GM19240 (cell line): ENCODE measurements at regions not wholly inside any gene's neighbourhood (a gene's known extent, or its start where the extent isn't known, plus 50 kb on each side); places are given as distances from the start of the nearest gene placed in this dataset.

ENCODE experiments used
- DNase-seq: peaks from one replicate; pipeline ENCODE4 v3.0.0; 2011; ENCODE audit warnings: low spot score; ENCODE audit not compliant: insufficient read length

DNA sequence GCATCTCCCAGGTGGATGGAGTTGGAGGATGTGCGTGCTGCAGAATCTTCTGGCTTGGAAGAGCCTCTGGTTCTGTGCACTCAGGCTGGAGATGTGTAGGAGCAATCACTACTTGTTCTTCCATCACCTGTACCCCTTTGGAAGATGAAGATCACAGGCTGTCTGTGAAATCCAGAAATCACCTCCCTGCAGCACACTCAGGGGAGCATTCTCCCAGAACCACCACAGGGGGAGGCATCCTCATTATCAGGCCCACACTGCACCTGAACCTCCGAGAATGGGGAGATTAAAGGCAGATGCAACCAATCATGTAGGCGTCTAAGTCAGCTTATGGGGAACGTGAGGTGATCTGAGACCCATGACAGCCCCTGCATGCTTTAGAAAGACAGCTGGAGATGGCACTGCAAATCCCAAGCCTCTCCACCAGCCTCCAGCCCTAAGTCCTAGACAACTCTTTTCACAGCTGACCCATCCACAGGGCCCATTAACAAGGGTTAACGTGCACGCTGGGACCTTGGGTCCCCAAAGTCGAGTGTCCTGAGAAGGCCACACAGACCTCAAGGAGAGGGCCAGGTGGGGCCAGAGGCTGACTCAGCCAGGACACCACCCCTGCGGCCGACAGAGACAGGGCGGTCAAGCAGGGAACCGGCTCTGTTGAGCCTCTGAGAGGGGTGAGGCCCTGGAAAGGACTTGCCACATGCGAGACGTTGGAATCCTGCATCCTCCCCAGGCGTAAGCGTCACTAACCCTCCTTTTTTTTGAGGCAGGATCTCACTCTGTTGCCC lies 314.9 kb downstream of the EIPR1 start:
- no peak for DNase-seq

DNA sequence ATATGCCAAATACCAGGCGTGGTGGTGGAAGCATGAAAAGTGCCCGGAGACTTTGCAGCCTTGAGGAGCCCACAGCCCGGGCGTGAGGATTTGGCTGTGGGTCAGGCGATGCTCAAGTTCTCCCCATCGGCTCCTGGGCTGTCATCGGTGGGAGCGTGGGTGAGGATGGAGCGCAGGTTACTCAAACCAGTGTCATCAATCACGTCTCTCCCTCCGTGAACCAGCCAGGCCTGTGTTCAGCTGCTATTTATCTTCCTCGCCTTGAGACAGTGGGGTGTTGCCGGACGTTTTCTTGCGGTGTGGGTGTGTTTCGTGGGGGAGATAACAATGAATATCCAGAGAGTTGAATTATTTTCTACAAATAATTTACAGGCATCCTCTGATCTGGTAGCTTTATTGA lies 317.6 kb downstream of the EIPR1 start:
- no peak for DNase-seq

DNA sequence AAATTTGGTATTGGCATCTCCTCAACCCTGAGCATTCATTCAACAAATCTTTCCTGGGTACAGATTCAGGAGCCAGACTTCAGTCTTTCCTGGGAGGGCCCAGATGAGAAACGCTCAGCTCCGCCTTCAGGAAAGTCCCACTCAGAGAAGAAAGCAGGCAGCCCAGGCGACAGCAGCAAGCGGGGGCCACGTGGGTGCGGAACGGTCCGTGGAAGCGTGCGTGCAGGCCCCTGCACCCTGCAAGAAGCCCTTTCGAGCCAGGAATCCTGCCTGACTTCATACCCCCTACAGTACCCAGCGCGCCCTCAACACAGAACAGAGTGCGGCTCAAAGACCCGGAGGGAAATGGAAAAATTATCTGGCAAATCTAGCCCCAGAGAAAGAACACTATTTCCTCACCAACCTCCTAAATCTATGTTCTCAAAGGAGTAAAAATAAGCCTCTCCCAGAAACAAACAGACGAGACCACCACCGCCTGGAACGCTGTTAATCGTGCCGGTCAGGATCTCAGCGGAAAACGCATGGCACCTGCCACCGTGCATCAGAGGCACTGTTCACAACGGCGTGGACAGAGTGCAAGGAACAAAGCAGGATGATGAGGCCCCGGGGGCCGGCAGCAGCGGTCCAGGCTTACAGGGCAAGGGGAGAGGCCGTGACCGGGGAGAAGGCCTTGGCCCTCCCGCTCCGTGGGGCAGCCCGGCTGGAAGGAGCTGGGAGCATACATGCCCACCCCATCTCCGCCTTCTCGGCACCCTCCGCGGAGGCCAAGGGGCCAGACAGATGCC lies 318.3 kb downstream of the EIPR1 start:
- no peak for DNase-seq

DNA sequence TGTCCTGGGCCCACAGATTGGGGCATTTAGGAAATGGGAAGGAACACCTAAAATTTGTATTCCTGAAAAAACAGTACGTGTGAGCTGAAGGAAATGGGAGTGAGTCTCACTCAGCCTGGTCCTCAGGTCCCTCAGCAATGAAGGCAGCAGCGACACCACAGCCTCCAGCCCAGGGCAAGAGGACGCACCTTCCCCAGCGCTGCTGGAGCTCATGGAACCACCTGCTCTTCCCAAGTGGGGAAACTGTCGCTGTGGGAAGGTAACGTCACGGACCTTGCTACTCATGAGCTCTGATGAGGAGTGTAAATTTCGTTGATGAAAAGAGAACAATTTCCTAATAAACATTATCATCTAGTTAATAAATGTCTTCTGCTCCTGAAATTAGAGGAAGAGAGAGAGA lies 323.6 kb downstream of the EIPR1 start:
- no peak for DNase-seq

DNA sequence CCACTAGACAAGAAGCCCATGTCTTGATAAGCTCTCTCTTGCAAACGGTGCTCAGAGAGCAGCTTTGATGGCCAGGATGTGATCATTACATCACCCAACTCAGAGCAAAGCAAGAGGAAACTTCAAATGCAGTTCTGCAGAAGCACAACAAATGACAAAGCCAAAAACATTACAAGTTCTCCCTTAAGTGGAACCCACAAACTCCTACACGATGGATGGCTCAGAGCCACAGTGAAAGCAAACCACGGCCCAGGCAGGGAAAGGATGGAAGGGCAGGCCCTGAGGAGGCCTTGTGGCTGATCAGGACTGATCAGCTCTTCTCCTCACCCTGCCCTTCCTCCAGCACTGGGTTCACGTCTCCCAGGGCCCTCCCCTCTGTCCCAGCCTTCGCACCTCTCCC lies 326.4 kb downstream of the EIPR1 start:
- DNase-seq = no peak

DNA sequence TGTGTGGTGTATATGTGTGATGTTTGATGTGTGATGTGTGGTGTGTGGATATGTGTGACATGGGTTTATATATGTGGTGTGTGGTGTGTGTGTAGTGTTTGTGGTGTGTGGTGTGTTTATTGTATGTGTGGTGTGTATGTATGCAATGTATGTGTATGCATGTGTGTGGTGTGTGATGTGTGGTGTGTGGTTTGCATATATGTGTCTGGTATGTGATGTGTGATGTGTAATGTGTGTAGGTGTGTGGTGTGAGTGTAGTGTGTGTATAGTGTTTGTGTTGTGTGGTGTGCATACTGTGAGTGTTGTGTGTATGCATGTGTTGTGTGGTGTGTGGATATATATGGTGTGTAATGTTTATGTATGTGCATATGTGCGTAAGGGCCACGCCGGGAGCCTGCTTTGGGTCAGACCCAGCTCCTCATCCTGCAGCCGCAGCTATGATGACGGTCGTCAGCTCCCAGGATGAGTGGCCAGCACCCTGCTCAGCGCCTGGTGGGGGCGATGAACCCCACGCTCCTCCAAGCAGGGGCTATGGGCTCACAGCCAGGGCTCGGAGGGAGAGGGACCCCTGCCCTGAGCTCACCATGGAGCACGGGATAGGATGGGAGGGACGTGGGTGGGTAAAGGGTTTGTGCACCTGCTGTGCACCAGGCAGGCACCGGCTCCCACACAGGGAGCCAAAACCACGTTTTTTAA lies 331.3 kb downstream of the EIPR1 start:
- DNase-seq = no peak

DNA sequence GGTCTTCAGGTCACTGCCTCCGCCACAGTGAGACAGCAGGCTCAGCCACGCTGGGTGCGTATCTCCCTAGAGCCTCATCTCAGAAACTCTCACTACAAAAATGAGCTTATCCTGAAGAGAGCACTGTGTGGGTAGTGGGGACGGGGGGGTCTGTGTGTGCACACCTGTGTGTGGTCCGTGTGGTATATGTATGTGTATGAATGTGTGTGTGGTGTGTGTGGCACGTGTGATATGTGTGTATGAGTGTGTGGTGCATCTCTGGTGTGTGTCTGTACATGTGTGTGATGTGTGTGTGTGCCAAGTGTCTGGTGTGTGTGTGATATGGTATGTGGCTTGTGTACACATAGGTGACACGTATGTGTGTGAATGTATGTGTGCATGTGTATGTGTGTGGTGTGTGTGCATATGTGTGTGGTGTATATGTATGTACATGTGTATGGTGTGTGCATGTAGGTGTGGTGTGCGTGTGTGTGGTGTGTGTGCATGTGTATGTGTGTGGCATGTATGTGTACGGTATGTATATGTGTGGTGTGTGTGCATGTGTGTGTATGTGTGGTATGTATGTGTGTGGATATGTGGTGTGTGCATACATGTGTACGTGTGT lies 332.2 kb downstream of the EIPR1 start:
- no peak for DNase-seq

DNA sequence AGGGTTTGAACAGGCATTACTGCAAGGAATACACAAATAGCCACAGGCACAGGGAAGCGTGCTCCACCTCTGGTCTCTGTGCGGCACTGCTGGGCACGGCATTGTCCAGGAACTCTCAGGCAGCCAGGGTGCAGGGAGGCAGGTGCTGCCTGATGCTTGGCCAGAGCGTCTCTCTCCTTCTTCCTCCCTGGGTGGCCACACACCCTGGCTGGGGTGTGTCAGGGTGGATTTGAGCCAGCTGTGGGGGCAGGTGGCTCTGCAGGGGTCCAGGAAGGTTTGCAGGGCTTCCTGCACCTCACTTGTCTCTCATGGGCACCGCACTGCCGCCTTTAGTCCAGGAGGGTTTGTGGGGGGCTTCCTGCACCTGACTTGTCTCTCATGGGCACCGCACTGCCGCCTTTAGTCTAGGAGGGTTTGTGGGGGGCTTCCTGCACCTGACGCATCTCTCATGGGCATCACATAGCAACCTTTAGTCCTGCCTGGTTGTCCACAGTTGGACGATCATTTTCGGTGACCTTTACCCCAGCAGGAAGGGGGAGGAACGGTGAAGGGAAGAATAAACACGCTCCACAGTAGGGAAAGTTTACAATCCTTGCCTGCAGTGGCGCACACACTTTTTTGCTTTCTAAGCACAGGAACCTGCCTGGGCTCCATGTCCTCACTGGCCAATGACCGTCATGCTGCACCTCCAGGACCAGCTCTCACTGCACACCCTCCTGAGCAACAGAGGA lies 332.9 kb downstream of the EIPR1 start:
- DNase-seq = no peak

DNA sequence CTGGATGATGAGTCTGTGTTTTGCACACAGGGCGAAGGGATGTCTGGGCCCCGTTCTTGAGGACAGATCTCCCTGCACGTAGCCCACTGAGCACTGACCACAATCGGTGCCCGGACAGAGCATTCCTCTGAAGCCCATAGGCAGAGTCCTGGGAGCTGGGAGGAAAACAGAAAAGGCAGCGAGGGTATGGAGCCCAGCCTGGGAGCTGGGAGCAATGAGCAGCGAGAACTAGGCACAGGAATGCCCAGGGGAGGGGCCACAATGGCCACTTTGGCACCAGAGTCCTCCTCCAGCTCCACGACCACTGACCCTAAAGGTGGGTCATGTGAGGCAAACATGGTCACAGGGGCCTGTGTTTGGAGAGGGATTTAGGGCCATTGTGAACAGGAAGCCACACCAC lies 333.9 kb downstream of the EIPR1 start:
- no peak for DNase-seq

DNA sequence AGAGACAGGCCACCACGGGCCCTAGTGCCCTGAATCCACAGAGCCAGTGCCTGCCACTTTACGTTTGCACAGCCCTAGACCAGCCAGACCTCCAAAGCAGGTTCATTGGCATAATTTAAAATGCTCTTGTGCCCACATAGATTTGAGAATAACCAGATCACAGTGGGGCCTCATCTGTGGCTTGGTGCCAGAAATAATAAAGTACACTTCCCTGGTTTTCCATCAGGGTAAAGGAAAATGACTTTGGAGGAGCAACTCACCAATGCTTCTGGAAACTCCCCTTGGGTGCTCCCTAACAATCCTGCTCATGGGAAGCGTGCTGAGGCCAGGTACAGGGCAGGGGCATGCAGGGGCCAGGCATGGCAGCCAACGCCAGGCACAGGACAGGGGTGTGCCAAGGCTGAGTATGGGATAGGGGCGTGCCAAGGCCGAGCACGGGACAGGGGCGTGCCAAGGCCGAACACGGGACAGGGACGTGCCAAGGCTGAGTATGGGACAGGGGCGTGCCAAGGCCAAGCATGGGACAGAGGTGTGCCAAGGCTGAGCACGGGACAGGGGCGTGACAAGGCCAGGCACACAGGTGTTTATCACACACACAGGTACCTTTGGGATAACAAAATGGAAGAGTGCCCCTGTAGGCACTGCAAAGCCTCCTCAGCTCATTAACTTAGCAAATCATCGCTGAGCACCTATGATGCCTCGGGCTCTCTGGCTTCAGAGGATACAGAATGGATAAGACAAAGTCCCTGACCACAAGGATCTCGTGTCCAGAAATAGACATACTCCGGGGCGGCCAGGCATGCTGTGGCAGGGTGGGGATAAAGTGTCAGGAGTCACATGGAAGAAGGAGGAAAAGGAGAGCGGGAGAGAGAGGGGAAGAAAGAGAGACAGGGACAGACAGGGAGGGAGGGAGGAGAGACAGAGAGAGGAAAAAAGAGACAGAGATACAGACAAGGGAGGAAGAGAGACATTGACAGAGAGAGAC lies 334.7 kb downstream of the EIPR1 start:
- no peak for DNase-seq

DNA sequence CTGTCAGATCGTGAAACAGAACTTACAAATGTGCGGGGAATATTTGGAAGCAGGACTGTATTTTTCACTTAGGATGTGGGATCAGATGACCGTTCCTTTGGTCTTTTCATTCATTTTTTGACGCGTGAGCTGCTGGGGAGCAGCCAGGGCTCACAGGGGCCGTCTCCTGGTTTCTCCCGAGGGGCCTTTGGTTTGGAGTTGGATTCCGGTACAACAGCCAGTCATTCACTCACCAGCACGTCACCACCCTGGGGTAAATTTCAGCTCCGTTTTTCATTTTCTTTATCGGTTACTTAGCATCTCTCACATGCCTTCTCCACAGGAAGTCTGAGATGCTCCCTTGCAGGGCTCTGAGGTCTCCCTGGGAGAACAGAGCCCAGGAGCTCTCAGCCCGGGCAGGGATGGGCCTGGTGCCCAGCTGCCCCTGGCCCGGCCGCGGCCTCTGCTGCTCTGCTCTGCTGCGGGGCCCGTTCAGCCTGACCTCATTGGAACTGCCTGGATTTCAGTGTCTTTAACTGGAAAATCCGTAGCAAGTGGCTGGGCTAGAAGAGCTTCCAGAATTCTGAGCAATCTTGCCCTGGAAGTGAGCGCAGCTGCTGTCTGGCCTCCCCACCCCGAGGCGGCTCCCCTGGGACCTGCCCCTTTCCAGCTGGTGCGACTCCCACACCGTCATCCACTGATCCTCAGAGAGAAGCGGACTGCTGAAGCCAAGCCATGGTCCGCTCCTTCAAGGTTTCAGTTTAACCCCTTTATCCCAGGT lies 335.6 kb downstream of the EIPR1 start:
- no peak for DNase-seq

DNA sequence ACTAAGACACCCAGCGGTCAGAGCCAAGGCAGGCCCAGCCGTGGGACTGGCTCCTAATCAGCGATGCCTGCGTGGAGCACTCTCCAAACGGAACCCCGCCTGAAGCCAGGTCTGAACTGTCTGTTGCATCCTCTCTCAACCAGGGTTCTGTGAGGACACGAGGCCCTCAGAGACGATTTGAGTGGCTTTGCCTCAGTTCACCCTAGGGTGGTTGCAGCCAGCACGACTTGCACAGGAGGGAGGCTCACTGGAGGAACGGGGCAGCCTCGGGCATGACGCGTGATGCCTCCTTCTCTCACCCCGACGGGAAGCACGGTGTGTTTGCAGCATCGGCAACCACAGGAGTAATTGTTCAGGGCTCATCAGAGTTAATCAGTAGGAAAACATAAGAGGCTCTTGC lies 336.4 kb downstream of the EIPR1 start:
- DNase-seq = no peak

DNA sequence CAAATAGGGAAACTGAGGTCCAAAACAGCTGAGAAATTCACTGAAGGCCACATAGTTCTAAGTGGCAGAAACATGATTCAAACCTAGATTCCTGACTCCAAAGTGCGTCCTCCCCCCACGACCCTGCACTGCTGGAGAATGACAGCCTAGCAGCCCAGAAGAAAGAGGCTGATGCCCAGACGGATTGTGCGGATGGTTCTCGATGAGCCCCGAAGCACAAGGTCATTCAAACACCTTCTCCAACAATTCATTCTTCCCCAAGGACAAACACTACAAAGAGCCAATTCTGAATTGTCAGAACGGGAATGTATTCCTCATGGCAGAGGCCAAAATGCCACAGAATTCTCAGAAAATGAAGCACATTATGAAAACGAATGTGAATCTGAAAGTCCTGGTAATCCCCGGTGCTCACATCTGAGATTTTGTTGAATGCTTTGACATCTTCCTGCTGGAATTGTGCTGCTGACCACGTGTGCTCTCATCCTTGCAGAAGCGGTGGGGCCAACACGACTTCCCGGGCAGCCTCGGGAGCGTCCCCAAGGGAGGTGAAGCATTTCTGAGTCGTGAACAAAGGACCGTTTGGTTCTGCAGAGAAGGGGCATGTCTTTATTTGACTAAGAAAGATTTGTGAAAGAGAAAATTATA lies 337.0 kb downstream of the EIPR1 start:
- no peak for DNase-seq

DNA sequence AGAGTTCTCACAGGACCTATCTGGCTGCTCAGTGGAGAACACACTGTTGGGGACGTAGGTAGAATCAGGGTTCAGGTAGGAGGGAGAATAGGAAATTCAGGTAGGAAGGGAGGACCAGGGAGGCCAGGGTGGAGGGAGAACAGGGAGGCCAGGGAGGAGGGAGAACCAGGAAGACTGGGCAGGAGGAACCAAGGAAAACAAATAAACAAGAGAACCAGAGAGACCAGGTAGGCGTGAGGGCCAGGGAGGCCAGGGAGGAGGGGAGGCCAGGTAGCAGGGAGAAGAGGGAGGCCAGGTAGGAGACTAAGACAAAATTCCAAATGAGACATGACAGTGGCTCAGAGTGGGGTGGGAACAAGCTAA lies 337.6 kb downstream of the EIPR1 start:
- no peak for DNase-seq

DNA sequence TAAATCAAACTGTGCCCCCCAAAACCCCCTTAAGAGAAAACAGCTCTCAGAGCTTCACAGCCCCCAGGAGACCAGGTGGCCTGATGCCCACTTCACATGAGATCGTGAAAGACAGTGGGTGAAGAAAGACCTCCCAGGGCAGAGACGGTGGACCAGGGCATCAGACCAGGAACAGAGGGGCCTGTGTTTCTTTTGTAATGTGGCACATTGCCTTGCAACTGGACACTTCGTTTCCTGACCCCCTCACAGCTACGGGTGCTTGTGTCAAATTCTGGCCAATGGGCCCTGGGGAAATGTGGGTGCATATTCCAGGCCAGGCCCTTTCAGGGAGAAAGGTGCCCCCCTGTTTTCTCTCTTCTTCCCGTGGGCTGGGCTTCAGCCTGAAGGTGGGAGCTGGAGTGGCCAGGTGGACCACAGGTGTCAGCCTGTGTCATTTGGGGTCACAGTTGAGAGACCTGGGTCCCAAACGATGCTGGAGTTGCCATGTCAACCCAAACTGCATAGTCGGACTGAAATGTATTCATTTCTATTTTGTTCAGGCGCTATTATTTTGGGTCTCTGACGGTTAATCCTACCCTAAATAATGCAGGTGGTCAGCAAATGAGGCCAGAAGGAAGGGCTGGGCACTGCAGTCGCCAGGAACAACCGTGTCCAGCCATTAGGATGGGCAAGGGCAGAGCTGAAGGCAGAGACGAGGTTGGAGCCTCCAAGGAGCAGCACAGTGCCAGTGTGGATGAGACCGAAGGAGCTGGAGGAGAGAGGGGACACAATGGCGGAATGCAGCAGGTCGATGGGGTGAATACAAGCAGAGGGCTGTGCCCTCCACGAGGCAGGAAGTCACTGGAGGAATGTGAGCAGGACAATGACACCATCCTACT lies 338.2 kb downstream of the EIPR1 start:
- no peak for DNase-seq

DNA sequence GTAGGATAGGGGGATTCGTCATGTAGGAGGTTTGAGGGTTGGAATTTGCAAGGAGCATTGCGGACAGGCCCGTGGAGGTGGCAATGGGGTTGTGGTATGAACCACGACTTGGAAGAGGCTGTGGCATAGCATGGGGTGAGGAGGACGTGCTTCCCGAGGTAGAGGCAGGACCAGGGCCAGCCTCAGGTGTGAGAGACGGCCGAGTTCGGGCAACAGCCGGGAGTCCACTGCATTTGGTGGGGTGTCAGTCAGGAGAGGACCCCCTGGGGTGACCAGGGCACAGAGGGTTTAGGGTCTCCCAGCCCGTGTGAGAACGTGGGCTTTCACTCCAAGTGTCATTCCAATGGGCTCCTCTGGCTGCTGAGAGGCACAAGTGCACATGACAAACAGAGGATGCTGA lies 339.0 kb downstream of the EIPR1 start:
- DNase-seq = no peak

DNA sequence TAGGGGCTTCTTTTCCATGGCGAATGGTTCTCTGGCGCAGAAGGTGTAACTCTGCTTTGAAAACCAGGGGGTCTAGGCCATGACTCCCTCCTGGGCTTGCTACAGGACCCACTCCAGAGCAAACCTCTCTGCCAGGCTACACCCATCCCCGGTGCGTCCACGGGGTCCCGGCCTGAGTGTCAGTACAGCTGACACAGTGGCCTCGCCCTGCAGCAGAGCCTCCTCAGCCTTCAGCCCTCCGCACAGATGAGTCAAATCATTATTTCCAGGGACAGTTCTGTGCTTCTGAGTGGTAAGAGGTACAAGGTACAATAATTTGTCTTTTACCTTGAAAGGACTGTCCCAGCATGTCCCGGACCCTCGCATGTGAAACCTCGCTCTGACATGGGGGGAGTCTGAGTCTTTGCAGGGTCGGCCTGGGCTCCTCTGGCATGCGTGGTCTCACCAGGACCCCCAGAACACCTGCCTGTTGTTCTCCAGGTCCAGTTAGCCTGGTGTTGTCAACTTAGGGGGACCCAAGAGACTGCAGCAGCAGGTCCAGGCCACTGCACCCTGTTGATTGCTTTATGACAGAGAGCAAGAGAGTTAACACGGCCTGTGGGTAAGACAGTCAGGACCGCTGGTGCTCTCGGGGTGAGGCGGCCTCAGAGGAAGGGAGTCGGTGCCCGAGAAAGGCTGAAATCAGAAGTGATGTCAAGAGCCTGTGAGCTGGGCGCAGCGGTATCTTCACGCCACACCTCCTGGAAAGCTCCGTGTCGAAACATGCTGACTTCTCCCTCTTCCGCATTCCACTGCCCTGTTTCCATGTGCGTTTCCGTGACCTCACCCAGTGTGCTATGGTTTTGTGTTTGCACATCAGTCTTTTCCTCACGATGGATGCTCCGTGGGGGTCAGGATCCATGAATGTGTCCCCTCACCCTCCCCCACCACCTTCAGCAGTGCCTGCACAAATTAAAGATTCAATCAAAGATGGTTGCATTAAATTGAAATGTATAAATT lies 340.1 kb downstream of the EIPR1 start:
- DNase-seq = no peak
